Activated CD8-positive, alpha-beta T cell treated with anti-CD3 and anti-CD28 coated beads, Interleukin-2, amount 10 ng/mL, durations not matched to agents 7 days and 5 days (primary cell): ENCODE measurements at regions not wholly inside any gene's neighbourhood (a gene's known extent, or its start where the extent isn't known, plus 50 kb on each side); places are given as distances from the start of the nearest gene placed in this dataset.
"Not testable (repeated sequence)": the region's sequence is repeated elsewhere in the genome, so short reads cannot be mapped to it uniquely, and the experiment has no call there.

Source experiments
- ATAC-seq: fragments of 150-1000 bp; cut with Tn5 transposase; one replicate; pipeline ENCODE4 v1.10.0; 2021; ENCODE audit warnings: moderate library complexity
- CTCF ChIA-PET: fragments of 350-600 bp; sonication (Branson Sonifier 250); formaldehyde crosslinking; loops from one replicate; lab custom pipeline; 2021; ENCODE audit warnings: antibody characterized with exemption; lab: Charles Lee
- POLR2A ChIA-PET: fragments of 350-600 bp; sonication (Branson Sonifier 250); formaldehyde crosslinking; loops from one replicate; lab custom pipeline; 2021; ENCODE audit warnings: antibody characterized with exemption; lab: Charles Lee
- DNase-seq: peaks from one replicate; pipeline ENCODE4 v3.0.0-alpha.2; 2020
- H3K27ac Mint-ChIP-seq: one replicate; pipeline ENCODE4 v1.8.0; 2021; ENCODE audit warnings: mild to moderate bottlenecking, mixed read lengths
- H3K27me3 Mint-ChIP-seq: one replicate; pipeline ENCODE4 v1.8.0; 2021; ENCODE audit warnings: low read depth, mixed read lengths
- H3K36me3 Mint-ChIP-seq: one replicate; pipeline ENCODE4 v1.8.0; 2021; ENCODE audit warnings: low read depth, mixed read lengths
- H3K4me1 Mint-ChIP-seq: one replicate; pipeline ENCODE4 v1.8.0; 2021; ENCODE audit warnings: low read depth, mixed read lengths
- H3K4me3 Mint-ChIP-seq: one replicate; pipeline ENCODE4 v1.8.0; 2021; ENCODE audit warnings: mild to moderate bottlenecking, mixed read lengths
- H3K9me3 Mint-ChIP-seq: one replicate; pipeline ENCODE4 v1.8.0; 2022; ENCODE audit warnings: mixed read lengths; ENCODE audit not compliant: insufficient read depth

GRCh38 chr14:40677206-40677605 lies 929.5 kb upstream of the LRFN5 start:
- ATAC-seq, DNase-seq, H3K36me3 Mint-ChIP-seq, CTCF ChIA-PET, H3K4me1 Mint-ChIP-seq, POLR2A ChIA-PET, H3K27me3 Mint-ChIP-seq, H3K4me3 Mint-ChIP-seq, H3K27ac Mint-ChIP-seq: not testable (repeated sequence)
- H3K9me3 Mint-ChIP-seq: peaks cover 14% of the 10 kb centered on the region

DNA sequence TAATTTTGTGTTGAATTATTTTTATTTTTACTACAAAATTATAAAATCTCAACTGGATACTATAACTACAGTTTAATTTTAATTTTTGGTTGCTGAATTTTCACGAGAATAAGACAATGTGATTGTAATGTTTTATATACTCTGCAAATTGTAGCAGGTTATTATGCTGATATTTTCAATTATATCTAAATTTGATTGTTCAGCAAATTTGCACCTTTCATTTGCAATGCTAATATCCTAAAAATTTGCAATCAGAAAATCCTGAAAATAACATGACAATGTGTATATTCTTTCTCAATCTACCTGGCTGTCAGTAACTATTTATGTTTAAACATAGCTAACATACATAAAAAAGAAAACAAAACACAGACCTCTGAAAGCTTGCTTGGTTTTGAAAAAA lies 932.2 kb upstream of the LRFN5 start:
- Mint-ChIP-seq H3K4me1 (no peaks in the 10 kb centered on the region), H3K36me3 (no peaks in the 10 kb centered on the region), H3K9me3 (peaks cover 9% of the 10 kb centered on the region), H3K27me3 (no peaks in the 10 kb centered on the region), H3K27ac (no peak overlapping the region), H3K4me3 (no peak overlapping the region)
- ChIA-PET CTCF (no interaction called here), POLR2A (no interaction called here)
- no peak for ATAC-seq
- no peak for DNase-seq

- Mint-ChIP-seq H3K4me1 (no peaks in the 10 kb centered on the region), H3K4me3 (no peak overlapping the region), H3K27me3 (no peaks in the 10 kb centered on the region), H3K27ac (no peak overlapping the region), H3K9me3 (peaks cover 3% of the 10 kb centered on the region), H3K36me3 (no peaks in the 10 kb centered on the region)
- DNase-seq (no peak), ATAC-seq (no peak)
- ChIA-PET POLR2A (no interaction called here), CTCF (interaction anchor here (0.6 kb wide), 1 partner anchor 809 kb away, joined by 4 read pairs; no protein-coding TSS in a partner anchor)
Observed at GRCh38 chr14:40656311-40656710, 950.4 kb upstream of the LRFN5 start.

- no peaks in the 10 kb centered on the region for H3K27me3 Mint-ChIP-seq
- POLR2A ChIA-PET: no interaction called here
- no peak overlapping the region for H3K27ac Mint-ChIP-seq
- H3K4me3 Mint-ChIP-seq: no peak overlapping the region
- CTCF ChIA-PET: no interaction called here
- ATAC-seq: no peak
- H3K4me1 Mint-ChIP-seq: no peaks in the 10 kb centered on the region
- peaks cover 3% of the 10 kb centered on the region for H3K9me3 Mint-ChIP-seq
- no peak for DNase-seq
- no peaks in the 10 kb centered on the region for H3K36me3 Mint-ChIP-seq
Observed at GRCh38 chr14:40652089-40652691, 954.5 kb upstream of the LRFN5 start.

DNA sequence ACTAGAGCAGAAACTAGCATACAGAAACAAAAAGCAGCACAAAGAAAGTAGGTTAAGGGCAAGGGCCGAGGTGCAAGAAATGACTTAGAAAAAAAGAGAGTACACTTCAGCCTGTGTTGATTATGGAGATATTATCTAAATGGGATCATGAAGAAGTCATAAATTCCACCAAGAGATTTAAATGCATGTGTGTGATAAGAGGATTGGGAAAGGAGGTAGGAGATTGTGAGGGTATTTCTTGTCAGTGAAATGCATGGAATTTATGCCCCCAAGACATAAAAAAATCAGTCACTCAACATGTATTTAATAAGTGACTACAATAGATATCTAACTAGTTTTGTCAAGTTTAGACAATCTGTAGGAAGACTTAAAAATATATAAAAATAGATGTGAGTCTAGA lies 976.2 kb upstream of the LRFN5 start:
- ChIA-PET POLR2A (no interaction called here), CTCF (no interaction called here)
- peaks cover 6% of the 10 kb centered on the region for H3K9me3 Mint-ChIP-seq
- H3K4me1 Mint-ChIP-seq: no peaks in the 10 kb centered on the region
- no peaks in the 10 kb centered on the region for H3K27me3 Mint-ChIP-seq
- H3K36me3 Mint-ChIP-seq: no peaks in the 10 kb centered on the region
- ATAC-seq: no peak
- no peak for DNase-seq
- no peak overlapping the region for H3K27ac Mint-ChIP-seq
- no peak overlapping the region for H3K4me3 Mint-ChIP-seq

GRCh38 chr14:40629551-40630137 lies 977.0 kb upstream of the LRFN5 start:
- DNase-seq, H3K36me3 Mint-ChIP-seq, POLR2A ChIA-PET, H3K4me3 Mint-ChIP-seq, H3K27me3 Mint-ChIP-seq, ATAC-seq, H3K9me3 Mint-ChIP-seq, H3K27ac Mint-ChIP-seq, CTCF ChIA-PET, H3K4me1 Mint-ChIP-seq: not testable (repeated sequence)

- no peaks in the 10 kb centered on the region for H3K36me3 Mint-ChIP-seq
- no peak overlapping the region for H3K4me3 Mint-ChIP-seq
- no peak overlapping the region for H3K27ac Mint-ChIP-seq
- no peaks in the 10 kb centered on the region for H3K27me3 Mint-ChIP-seq
- ChIA-PET POLR2A (no interaction called here), CTCF (no interaction called here)
- DNase-seq: no peak
- no peak for ATAC-seq
- peaks cover 6% of the 10 kb centered on the region for H3K9me3 Mint-ChIP-seq
- no peaks in the 10 kb centered on the region for H3K4me1 Mint-ChIP-seq
Observed at GRCh38 chr14:40629144-40629543, 977.5 kb upstream of the LRFN5 start.

- Mint-ChIP-seq H3K4me1 (no peaks in the 10 kb centered on the region), H3K27me3 (no peaks in the 10 kb centered on the region), H3K4me3 (no peak overlapping the region), H3K27ac (no peak overlapping the region), H3K9me3 (peaks cover 6% of the 10 kb centered on the region), H3K36me3 (no peaks in the 10 kb centered on the region)
- CTCF ChIA-PET: no interaction called here
- no peak for ATAC-seq
- POLR2A ChIA-PET: no interaction called here
- DNase-seq: no peak
Observed at GRCh38 chr14:40623643-40624042, 983.0 kb upstream of the LRFN5 start.

- CTCF ChIA-PET: no interaction called here
- no peak overlapping the region for H3K27ac Mint-ChIP-seq
- no peak overlapping the region for H3K4me3 Mint-ChIP-seq
- H3K27me3 Mint-ChIP-seq: no peaks in the 10 kb centered on the region
- DNase-seq (no peak), ATAC-seq (no peak)
- POLR2A ChIA-PET: no interaction called here
- H3K36me3 Mint-ChIP-seq: no peaks in the 10 kb centered on the region
- peaks cover 4% of the 10 kb centered on the region for H3K9me3 Mint-ChIP-seq
- H3K4me1 Mint-ChIP-seq: no peaks in the 10 kb centered on the region
Observed at GRCh38 chr14:40618225-40618898, 988.3 kb upstream of the LRFN5 start.

DNA sequence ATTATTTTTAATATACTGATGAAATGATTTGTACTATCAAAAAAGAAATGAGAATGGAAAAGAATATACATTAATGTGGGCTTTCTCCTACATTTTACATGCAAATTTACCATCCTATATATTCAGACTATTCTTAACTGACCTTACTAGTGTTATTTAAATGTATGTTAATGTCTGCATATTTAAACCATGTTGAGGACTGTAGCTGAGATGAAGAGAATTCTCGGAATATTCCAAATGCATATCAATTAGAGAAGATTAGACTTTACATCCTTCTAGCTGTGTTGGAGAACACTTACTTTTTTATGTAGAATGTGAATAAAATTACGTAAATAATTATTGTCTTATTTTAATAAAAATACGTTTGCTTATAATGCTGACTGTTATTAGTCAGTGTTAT lies 990.1 kb upstream of the LRFN5 start:
- Mint-ChIP-seq H3K4me3 (no peak overlapping the region), H3K4me1 (no peaks in the 10 kb centered on the region), H3K27me3 (no peaks in the 10 kb centered on the region), H3K27ac (no peak overlapping the region), H3K9me3 (peaks cover under 1% of the 10 kb centered on the region), H3K36me3 (no peaks in the 10 kb centered on the region)
- POLR2A ChIA-PET: no interaction called here
- CTCF ChIA-PET: no interaction called here
- ATAC-seq (no peak), DNase-seq (no peak)

DNA sequence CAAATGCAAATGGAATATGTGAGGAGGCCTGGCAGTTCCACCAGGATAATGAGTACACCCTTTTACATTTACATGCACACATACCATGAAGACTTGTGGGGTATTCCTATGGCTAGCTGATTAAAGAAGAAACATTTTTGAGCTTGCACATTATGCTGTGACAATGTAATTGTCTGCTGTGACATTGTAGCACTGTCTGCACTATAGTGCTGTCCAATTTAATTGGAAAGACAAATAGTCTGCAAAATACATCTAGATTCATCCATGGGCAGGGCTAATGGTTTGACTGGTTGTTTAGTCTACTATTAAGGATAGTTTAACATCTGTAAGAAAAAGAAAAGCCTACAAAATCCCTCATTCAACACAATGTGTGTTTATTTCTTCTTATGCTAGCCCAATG lies 1005.6 kb upstream of the LRFN5 start:
- no peaks in the 10 kb centered on the region for H3K36me3 Mint-ChIP-seq
- no peaks in the 10 kb centered on the region for H3K4me1 Mint-ChIP-seq
- ATAC-seq: no peak
- POLR2A ChIA-PET: no interaction called here
- DNase-seq: no peak
- CTCF ChIA-PET: no interaction called here
- H3K27me3 Mint-ChIP-seq: no peaks in the 10 kb centered on the region
- no peak overlapping the region for H3K4me3 Mint-ChIP-seq
- H3K9me3 Mint-ChIP-seq: peaks cover 4% of the 10 kb centered on the region
- H3K27ac Mint-ChIP-seq: no peak overlapping the region

GRCh38 chr14:40599725-40600124 lies 1007.0 kb upstream of the LRFN5 start:
- H3K27ac Mint-ChIP-seq: no peak overlapping the region
- ATAC-seq: no peak
- no peaks in the 10 kb centered on the region for H3K4me1 Mint-ChIP-seq
- H3K36me3 Mint-ChIP-seq: no peaks in the 10 kb centered on the region
- ChIA-PET CTCF (interaction anchor here (0.9 kb wide), 1 partner anchor 22 kb away, joined by 3 read pairs; no protein-coding TSS in a partner anchor), POLR2A (no interaction called here)
- H3K27me3 Mint-ChIP-seq: no peaks in the 10 kb centered on the region
- DNase-seq: no peak
- no peak overlapping the region for H3K4me3 Mint-ChIP-seq
- H3K9me3 Mint-ChIP-seq: peaks cover 4% of the 10 kb centered on the region
